HG02885 (cell line): ENCODE measurements at regions not wholly inside any gene's neighbourhood (a gene's known extent, or its start where the extent isn't known, plus 50 kb on each side); places are given as distances from the start of the nearest gene placed in this dataset.

Source experiments
- ATAC-seq: cut with Tn5 transposase; IDR thresholded peaks from one replicate; pipeline ENCODE4 v1.9.1; 2021; ENCODE audit warnings: mild to moderate bottlenecking; ENCODE audit not compliant: unreplicated experiment, poor library complexity

DNA sequence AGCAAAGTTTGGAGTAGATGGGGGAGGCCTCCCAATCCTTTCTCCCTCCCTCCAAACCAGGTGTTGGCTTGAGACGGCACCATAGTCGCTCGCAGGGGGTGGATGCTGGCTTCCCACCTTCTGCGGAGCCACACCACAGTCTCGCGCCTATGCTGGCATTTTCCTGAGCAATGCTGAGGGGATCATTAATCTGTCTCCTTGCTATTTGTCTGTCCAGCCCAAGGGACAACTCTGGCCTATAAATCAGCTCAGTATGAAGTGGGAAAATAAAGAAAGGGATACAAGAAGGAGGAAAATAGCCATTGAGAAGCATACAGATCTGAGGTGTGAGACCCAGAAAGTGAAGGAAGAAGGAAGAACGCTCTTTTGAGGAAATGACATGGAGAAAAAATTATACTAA is 53.5 kb upstream of the CADM1 start:
- no peak for ATAC-seq

DNA sequence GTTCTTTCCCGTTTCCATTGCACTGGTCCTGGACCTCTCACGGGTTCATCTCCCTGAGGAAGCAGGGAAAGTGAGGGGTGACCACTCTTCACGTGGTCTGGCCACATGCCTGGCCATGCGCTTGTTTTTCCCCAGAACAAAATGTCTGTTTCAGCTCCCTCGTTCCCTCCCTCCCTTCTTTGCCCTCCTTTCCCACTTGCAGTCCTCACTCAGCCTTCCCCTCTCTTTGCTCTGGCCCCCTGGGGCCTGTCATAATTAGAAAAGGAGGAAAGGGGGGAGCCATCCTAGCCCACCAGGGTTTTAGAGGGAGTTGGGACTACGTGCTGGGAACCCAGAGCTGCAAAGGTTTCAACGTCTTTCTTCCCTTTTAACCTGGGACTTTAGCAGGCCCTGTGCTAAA is 52.8 kb upstream of the CADM1 start:
- ATAC-seq, result no peak

DNA sequence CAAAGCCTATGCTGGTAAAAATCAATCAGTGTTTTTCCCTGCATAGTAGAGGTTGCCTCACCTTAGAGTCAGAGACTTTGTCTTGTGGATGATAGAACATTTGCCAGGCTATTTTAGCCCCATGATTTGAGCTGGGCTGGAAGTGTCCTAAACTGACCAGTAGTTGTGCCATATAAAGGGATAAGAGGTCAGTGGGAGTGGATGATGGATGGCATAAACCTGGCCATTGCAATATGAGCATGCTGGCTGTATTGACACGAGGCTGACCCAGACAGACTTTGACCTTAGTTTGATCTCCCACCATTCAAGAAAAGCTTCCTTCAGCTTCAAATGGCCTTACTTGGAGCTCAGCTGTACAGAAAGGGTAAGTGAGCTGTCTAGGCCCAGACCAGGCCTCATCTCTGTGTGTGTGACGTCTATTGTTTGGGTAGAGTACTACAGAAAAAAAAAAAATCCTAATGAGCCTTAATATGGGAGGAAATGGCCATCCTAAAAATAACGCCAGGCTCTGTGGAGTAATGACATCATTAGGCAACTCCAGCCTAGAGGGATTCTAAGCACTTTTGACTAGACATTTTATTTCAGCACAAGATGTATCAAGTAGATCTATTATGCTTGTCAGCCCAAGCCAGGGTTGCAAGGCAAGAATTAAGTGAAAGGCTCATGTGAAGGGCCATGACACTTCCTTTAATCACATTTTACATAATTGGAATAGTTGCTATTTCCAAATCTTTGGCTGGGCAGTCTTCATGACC is 51.3 kb upstream of the CADM1 start:
- ATAC-seq, result no peak
